ENCODE measurements at regions not wholly inside any gene's neighbourhood (a gene's known extent, or its start where the extent isn't known, plus 50 kb on each side); places are given as distances from the start of the nearest gene placed in this dataset.
A peak's percentile ranks its signal among the peaks of the same experiment; 100 is the strongest.

DNA sequence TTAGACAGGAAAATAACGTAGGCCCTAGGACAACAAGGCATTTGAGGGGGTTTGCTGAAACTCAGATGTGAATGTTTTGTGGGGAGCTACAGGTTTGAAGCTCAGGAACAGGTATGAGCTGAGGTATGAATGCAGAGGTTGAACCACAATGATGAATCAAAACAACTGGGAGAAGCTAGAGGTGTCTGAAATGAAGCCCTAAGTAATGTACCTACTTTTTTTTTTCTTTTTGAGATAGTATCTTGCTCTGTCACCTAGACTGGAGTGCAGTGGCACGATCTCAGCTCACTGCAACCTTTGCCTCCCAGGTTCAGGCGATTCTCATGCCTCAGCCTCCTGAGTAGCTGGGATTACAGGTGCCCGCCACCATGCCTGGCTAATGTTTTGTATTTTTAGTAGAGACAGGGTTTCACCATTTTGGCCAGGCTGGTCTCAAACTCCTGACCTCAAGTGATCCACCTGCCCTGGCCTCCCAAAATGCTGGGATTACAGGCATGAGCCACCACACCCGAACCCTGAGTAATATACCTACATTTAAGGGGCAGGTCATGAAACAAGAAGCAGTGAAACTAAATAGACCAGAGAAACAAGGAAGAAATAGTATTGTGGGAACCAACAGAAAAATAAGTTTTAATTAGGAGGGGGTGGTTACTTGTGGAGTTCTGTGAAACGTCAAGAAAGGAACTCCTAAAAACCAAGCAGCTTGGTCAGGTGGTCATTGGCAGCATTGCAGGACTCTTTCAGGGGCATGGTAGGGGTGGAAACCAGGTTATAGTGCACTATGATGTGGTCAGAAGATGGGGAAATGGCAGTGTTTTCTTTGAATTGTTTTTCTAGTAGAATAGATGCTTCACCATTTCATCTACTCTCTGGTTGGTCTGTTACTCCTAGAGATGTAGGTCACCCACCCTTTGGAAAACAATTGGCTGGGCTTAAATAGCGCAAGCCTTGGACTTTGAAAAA is 138.1 kb downstream of the CD164 start:
- TF ChIP-seq, protein P1, sequence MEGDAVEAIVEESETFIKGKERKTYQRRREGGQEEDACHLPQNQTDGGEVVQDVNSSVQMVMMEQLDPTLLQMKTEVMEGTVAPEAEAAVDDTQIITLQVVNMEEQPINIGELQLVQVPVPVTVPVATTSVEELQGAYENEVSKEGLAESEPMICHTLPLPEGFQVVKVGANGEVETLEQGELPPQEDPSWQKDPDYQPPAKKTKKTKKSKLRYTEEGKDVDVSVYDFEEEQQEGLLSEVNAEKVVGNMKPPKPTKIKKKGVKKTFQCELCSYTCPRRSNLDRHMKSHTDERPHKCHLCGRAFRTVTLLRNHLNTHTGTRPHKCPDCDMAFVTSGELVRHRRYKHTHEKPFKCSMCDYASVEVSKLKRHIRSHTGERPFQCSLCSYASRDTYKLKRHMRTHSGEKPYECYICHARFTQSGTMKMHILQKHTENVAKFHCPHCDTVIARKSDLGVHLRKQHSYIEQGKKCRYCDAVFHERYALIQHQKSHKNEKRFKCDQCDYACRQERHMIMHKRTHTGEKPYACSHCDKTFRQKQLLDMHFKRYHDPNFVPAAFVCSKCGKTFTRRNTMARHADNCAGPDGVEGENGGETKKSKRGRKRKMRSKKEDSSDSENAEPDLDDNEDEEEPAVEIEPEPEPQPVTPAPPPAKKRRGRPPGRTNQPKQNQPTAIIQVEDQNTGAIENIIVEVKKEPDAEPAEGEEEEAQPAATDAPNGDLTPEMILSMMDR (IDR thresholded peaks at IDR 0.05; ENCODE audit: low read length, missing control alignments) = no peak
- DNase-seq (ENCODE audit: low read depth) = no peak
- H3K4me3 ChIP-seq (replicated peaks; ENCODE audit: low read depth, low read length) = no peak overlapping the region

DNA sequence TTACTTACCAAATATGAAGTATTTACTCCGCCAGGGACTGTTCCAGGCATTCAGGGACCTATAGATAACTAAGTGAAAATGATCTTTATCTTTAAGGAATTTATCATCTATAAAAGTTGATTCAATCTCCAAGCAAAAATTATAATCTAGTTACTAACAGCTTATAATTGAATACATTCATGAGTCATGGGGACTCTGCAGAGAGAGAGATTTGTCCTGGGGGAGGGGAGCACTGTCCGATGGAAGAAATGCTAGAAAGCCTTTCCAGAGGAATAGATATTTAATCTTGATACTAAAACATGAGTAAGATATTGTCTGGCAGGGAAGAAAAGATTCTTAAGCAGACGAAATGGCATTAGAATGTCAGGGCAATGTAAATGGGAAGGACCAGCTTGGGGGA is 139.3 kb downstream of the CD164 start:
- TF ChIP-seq, protein P1 (IDR thresholded peaks at IDR 0.05; ENCODE audit: low read length, missing control alignments) = no peak
- H3K4me3 ChIP-seq (replicated peaks; ENCODE audit: low read depth, low read length) = no peak overlapping the region
- DNase-seq (ENCODE audit: low read depth) = no peak

DNA sequence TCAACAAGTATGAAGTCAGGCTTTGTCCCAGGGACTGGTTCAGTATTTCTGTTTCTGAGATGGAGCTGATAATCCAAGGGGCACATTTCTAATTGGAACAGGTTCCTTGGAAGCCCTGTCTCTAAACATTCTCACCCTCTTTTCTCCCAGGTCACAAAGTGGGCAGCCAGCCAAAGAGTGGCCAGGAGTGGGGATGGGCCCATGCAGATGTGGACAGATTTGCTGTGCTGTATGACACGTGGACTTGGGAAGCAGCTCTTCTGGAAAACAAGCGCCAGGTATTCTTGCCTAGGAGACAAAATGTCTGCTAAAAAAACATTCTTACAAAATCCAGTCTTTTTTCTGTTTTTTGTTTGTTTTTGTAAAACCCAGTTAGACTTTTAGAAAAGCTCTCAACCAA is 140.2 kb downstream of the CD164 start:
- no peak overlapping the region for H3K4me3 ChIP-seq (replicated peaks; ENCODE audit: low read depth, low read length)
- DNase-seq (ENCODE audit: low read depth) = no peak
- TF ChIP-seq, protein P1 (IDR thresholded peaks at IDR 0.05; ENCODE audit: low read length, missing control alignments) = no peak

DNA sequence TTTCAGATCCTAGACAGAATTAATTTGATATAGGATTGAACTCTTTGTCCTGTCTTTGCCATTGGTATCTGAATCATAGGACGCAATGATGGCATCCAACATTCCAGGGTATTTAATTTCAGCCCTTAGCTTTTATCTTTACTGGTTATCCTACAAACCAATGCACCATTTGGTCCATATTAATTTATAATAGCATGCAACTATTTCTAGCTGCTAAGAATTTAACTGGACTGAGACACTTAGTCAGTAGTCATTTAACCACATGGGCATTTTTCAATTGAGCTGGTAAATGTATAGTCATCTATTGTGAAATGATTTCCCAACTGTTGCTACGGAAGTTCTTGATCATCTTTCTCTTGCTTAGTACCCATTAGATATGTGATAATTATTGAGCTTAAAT is 141.1 kb downstream of the CD164 start:
- TF ChIP-seq, protein P1 (IDR thresholded peaks at IDR 0.05; ENCODE audit: low read length, missing control alignments) = no peak
- peak; percentile 33 for DNase-seq (ENCODE audit: low read depth)
- no peak overlapping the region for H3K4me3 ChIP-seq (replicated peaks; ENCODE audit: low read depth, low read length)

DNA sequence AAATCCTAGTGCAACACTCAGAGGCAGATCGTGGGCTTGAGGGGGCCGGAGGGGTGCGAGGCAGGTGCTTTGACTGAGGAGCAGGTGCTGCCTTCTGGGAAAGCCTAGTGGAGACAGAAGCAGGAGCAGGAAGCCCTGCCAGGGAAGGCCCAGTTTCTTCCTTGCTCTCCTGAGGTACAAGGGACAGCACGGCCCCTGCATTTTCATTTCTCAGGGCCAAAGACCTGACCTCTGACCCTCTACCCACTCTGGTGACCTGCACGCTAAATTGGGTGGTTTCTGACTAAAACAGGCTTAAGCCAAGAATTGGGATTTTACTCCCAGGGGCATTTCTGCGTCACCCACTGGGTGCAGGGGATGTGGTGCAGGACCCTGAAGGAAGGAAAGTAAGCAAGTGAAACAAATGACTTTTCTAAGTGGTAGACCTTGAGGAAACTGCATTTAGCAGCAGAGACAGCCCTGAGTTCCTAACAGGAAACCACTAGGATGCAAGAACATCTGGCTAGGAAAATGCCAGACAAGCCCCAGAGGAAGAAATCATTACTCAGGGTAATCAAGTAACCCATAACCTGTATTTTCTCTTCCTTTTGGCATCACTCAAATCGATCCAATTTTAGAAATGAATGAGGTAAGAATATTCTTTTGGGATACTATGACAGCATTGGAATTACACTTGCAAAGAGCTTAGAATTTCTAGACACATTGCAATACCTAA is 141.7 kb downstream of the CD164 start:
- no peak overlapping the region for H3K4me3 ChIP-seq (replicated peaks; ENCODE audit: low read depth, low read length)
- TF ChIP-seq, protein P1 (IDR thresholded peaks at IDR 0.05; ENCODE audit: low read length, missing control alignments) = no peak
- DNase-seq (ENCODE audit: low read depth) = no peak

DNA sequence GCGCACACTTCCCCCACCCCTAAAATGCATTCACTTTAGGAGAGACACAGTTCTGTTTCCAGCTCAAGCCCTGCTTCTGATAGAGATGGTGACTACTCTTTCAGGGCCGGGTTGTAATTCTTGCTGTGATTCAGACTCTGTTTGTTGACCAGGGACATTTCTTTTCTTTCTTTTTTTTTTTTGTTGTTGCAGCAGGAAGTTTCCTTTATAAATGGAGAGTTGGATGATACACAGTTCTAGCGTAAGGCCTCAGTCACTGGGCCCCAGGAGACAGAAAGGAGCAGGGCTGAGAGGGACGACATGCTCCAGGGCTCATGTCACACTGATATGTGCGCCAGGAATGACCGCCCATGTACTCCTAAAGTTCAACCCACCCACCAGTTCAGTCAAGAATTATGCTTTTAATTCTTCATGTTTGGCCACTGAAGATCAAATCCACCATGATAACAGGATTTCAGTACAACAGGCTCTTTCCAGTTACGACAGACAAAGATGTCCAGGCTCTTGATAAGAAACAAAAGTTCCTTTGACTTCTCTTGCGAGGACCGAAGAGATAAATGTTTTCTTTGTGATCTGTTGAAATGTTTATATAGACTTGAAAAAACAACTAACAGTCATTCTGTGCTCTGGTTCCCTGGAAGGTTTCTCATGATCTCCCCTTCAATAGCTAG is 142.5 kb downstream of the CD164 start:
- TF ChIP-seq, protein P1 (IDR thresholded peaks at IDR 0.05; ENCODE audit: low read length, missing control alignments) = no peak
- no peak overlapping the region for H3K4me3 ChIP-seq (replicated peaks; ENCODE audit: low read depth, low read length)
- no peak for DNase-seq (ENCODE audit: low read depth)
